ENCODE measurements at regions not wholly inside any gene's neighbourhood (a gene's known extent, or its start where the extent isn't known, plus 50 kb on each side); places are given as distances from the start of the nearest gene placed in this dataset.

GRCh38 chr13:90787007-90787406, 560.5 kb upstream of the MIR17HG start:
- Histone ChIP-seq H3K9me3 (no peaks in the 10 kb centered on the region), H3K4me3 (no peak overlapping the region), H3K36me3 (ENCODE audit: low read depth) (no peaks in the 10 kb centered on the region), H3K4me1 (ENCODE audit: low read depth) (no peaks in the 10 kb centered on the region)
- intact Hi-C loops (cut with DNase I, micrococcal nuclease): no loop called here
- no peak for TF ChIP-seq CTCF (IDR thresholded peaks at IDR 0.05)
- no peak for DNase-seq
- no peak for ATAC-seq

GRCh38 chr13:90792335-90792734, 555.2 kb upstream of the MIR17HG start:
- Histone ChIP-seq H3K4me1 (ENCODE audit: low read depth) (no peaks in the 10 kb centered on the region), H3K9me3 (no peaks in the 10 kb centered on the region), H3K36me3 (ENCODE audit: low read depth) (no peaks in the 10 kb centered on the region), H3K4me3 (no peak overlapping the region)
- no peak for DNase-seq
- no peak for TF ChIP-seq CTCF (IDR thresholded peaks at IDR 0.05)
- no peak for ATAC-seq
- intact Hi-C loops (cut with DNase I, micrococcal nuclease): no loop called here

- no peak for TF ChIP-seq CTCF (IDR thresholded peaks at IDR 0.05)
- H3K9me3 ChIP-seq: no peaks in the 10 kb centered on the region
Observed at GRCh38 chr13:90793261-90793820, 554.1 kb upstream of the MIR17HG start.

GRCh38 chr13:90796474-90796873, 551.0 kb upstream of the MIR17HG start:
- TF ChIP-seq CTCF (IDR thresholded peaks at IDR 0.05): no peak
- no peaks in the 10 kb centered on the region for H3K9me3 ChIP-seq
- ATAC-seq: no peak
- no peak overlapping the region for H3K4me3 ChIP-seq
- intact Hi-C loops (cut with DNase I, micrococcal nuclease): no loop called here
- DNase-seq: no peak
- no peaks in the 10 kb centered on the region for H3K4me1 ChIP-seq (ENCODE audit: low read depth)
- H3K36me3 ChIP-seq (ENCODE audit: low read depth): no peaks in the 10 kb centered on the region

More at GRCh38 chr13:90793261-90793820, 554.1 kb upstream of the MIR17HG start:
- intact Hi-C loops (cut with DNase I, micrococcal nuclease): no loop called here
- H3K4me3 ChIP-seq: no peak overlapping the region
- H3K36me3 ChIP-seq (ENCODE audit: low read depth): no peaks in the 10 kb centered on the region
- no peak for DNase-seq
- no peaks in the 10 kb centered on the region for H3K4me1 ChIP-seq (ENCODE audit: low read depth)
- no peak for ATAC-seq

- TF ChIP-seq CTCF (IDR thresholded peaks at IDR 0.05): no peak
- DNase-seq (no peak), ATAC-seq (no peak)
- Histone ChIP-seq H3K9me3 (no peaks in the 10 kb centered on the region), H3K4me1 (ENCODE audit: low read depth) (no peaks in the 10 kb centered on the region), H3K4me3 (no peak overlapping the region), H3K36me3 (ENCODE audit: low read depth) (no peaks in the 10 kb centered on the region)
- intact Hi-C loops (cut with DNase I, micrococcal nuclease): no loop called here
Observed at GRCh38 chr13:90797335-90797734, 550.2 kb upstream of the MIR17HG start.

- ATAC-seq: no peak
- no peak overlapping the region for H3K4me3 ChIP-seq
- no peak for TF ChIP-seq CTCF (IDR thresholded peaks at IDR 0.05)
- no peaks in the 10 kb centered on the region for H3K4me1 ChIP-seq (ENCODE audit: low read depth)
- DNase-seq: no peak
- intact Hi-C loops (cut with DNase I, micrococcal nuclease): no loop called here
- no peaks in the 10 kb centered on the region for H3K36me3 ChIP-seq (ENCODE audit: low read depth)
- H3K9me3 ChIP-seq: no peaks in the 10 kb centered on the region
Observed at GRCh38 chr13:90798381-90798780, 549.1 kb upstream of the MIR17HG start.
